Endothelial cell of umbilical vein (primary cell): ENCODE measurements at regions not wholly inside any gene's neighbourhood (a gene's known extent, or its start where the extent isn't known, plus 50 kb on each side); places are given as distances from the start of the nearest gene placed in this dataset.

Experiments
- BruUV-seq: library from RNA; stranded (reverse); fragments of 400-500 nt; replicated peaks from 2 replicates; lab custom pipeline; 2021; lab: Mats Ljungman, UMichigan
- CTCF ChIA-PET: fragments of 300-600, 350-600 bp; sonication (Branson Sonifier 250); formaldehyde crosslinking; loops from one replicate; lab custom pipeline; 2021; ENCODE audit warnings: antibody characterized with exemption, inconsistent platforms; lab: Charles Lee
- POLR2A ChIA-PET: fragments of 300-600, 350-600 bp; sonication (Branson Sonifier 250); formaldehyde crosslinking; loops from one replicate; lab custom pipeline; 2021; ENCODE audit warnings: antibody characterized with exemption, inconsistent platforms; lab: Charles Lee
- DNase-seq: peaks from one replicate; pipeline ENCODE4 v3.0.0-alpha.2; 2011; ENCODE audit warnings: low read depth, low spot score
- FAIRE-seq: peaks from 2 replicates; lab custom pipeline; 2011; peaks lifted over from hg19 to GRCh38; lab: Jason Lieb, UNC
- H2AFZ ChIP-seq: 2 replicates; pipeline ENCODE4 v1.6.0; 2012; ENCODE audit warnings: low read depth, low read length, control low read depth, inconsistent platforms
- H3K27ac ChIP-seq: 2 replicates; pipeline ENCODE4 v1.5.1; 2011; ENCODE audit warnings: low read depth, mild to moderate bottlenecking, control low read depth, low read length, moderate library complexity; ENCODE audit not compliant: insufficient read depth
- H3K27me3 ChIP-seq, 2 experiments: 2 replicates each; pipeline versions ENCODE4 v1.6.0 to v1.6.1; 2011; ENCODE audit warnings: low read length in 2 of 2, mixed read lengths in 1 of 2; ENCODE audit not compliant: control insufficient read depth in 2 of 2, insufficient read depth in 2 of 2
- H3K36me3 ChIP-seq, 2 experiments: 2 replicates in 1 of 2; 3 replicates in 1 of 2; pipeline ENCODE4 v1.5.1; 2011; ENCODE audit warnings: low read length in 2 of 2, mild to moderate bottlenecking in 1 of 2, moderate library complexity in 1 of 2; ENCODE audit not compliant: control insufficient read depth in 2 of 2, insufficient read depth in 2 of 2; ENCODE audit errors: extremely low read depth in 1 of 2
- H3K4me1 ChIP-seq: 3 replicates; pipeline ENCODE4 v1.5.1; 2011; ENCODE audit warnings: mild to moderate bottlenecking, low read length; ENCODE audit not compliant: control insufficient read depth, insufficient read depth; ENCODE audit errors: extremely low read depth
- H3K4me2 ChIP-seq: 2 replicates; pipeline ENCODE4 v1.6.1; 2011; ENCODE audit warnings: low read length, control low read depth, mixed read lengths; ENCODE audit not compliant: insufficient read depth
- H3K4me3 ChIP-seq, 3 experiments: fragments of 200-600 bp in 1 of 3; sonication (generic), shearing (Covaris generic) in 1 of 3; replicated peaks in 1 of 3; 2 replicates each; pipeline ENCODE4 v1.5.1; 2011 to 2016; ENCODE audit warnings: control low read depth in 3 of 3, low read length in 3 of 3, mild to moderate bottlenecking in 2 of 3, inconsistent platforms in 1 of 3, low read depth in 1 of 3, moderate library complexity in 1 of 3; ENCODE audit not compliant: insufficient read depth in 1 of 3
- H3K79me2 ChIP-seq: 2 replicates; pipeline ENCODE4 v1.6.0; 2012; ENCODE audit warnings: low read length, inconsistent platforms; ENCODE audit not compliant: control insufficient read depth, insufficient read depth
- H3K9ac ChIP-seq: replicated peaks from 2 replicates; pipeline ENCODE3; 2011; ENCODE audit warnings: low read length, control low read depth; ENCODE audit not compliant: insufficient read depth; ENCODE audit errors: extremely low read depth
- H3K9me1 ChIP-seq: replicated peaks from 3 replicates; pipeline ENCODE4 v1.6.0; 2011; ENCODE audit warnings: mild to moderate bottlenecking, low read length; ENCODE audit not compliant: control insufficient read depth, insufficient read depth; ENCODE audit errors: extremely low read depth
- H3K9me3 ChIP-seq: replicated peaks from 2 replicates; pipeline ENCODE4 v1.5.1; 2012; ENCODE audit warnings: low read length, inconsistent platforms; ENCODE audit not compliant: control insufficient read depth, insufficient read depth
- H4K20me1 ChIP-seq: replicated peaks from 2 replicates; pipeline ENCODE3; 2011; ENCODE audit warnings: mild to moderate bottlenecking, low read length; ENCODE audit not compliant: control insufficient read depth, insufficient read depth; ENCODE audit errors: extremely low read depth
- CTCF ChIP-seq, 2 donors: IDR thresholded peaks; 1 replicate in 1 of 2; 2 replicates in 1 of 2; pipeline ENCODE4 v1.5.1; 2011; ENCODE audit warnings: low read length in 2 of 2, mild to moderate bottlenecking in 2 of 2, moderate library complexity in 2 of 2, control low read depth in 1 of 2, inconsistent platforms in 1 of 2, low read depth in 1 of 2; ENCODE audit not compliant: insufficient read depth in 1 of 2; ENCODE audit errors: extremely low read depth in 1 of 2
- GATA2 ChIP-seq: IDR thresholded peaks from 2 replicates; pipeline ENCODE4 v1.7.0; 2011; ENCODE audit warnings: low read depth, mild to moderate bottlenecking, moderate library complexity, mixed read lengths, low read length; ENCODE audit not compliant: insufficient read length, insufficient read depth
- JUN ChIP-seq: IDR thresholded peaks from 2 replicates; pipeline ENCODE4 v1.6.1; 2011; ENCODE audit warnings: borderline replicate concordance, low read depth; ENCODE audit not compliant: insufficient read length, insufficient read depth
- MAX ChIP-seq: IDR thresholded peaks from 2 replicates; pipeline ENCODE4 v1.6.1; 2011; ENCODE audit not compliant: insufficient read depth, insufficient read length
- MYC ChIP-seq: IDR thresholded peaks from one replicate; pipeline ENCODE4 v1.6.1; 2011; ENCODE audit warnings: mild to moderate bottlenecking, low read depth, low read length
- POLR2A ChIP-seq: IDR thresholded peaks from 2 replicates; pipeline ENCODE4 v1.6.1; 2012; ENCODE audit warnings: low read depth, mild to moderate bottlenecking, control low read depth, low read length
- dilution Hi-C: fragments of 300-500 bp; cut with MboI; formaldehyde crosslinking; loops from one replicate; pipeline ENCODE4 v1.15.0; 2019; ENCODE audit warnings: low sequenced_read_pairs; ENCODE audit not compliant: extremely low pct_ligation_motif_present
- intact Hi-C: fragments of 100-400 bp; cut with micrococcal nuclease; formaldehyde crosslinking; loops from one replicate; pipeline ENCODE4 v1.10.0; 2022

- Histone ChIP-seq H3K9me1 (no peaks in the 10 kb centered on the region), H3K9ac (no peak overlapping the region), H4K20me1 (no peaks in the 10 kb centered on the region), H3K9me3 (no peaks in the 10 kb centered on the region), H3K4me1 (no peaks in the 10 kb centered on the region), H3K79me2 (no peaks in the 10 kb centered on the region), H2AFZ (no peak overlapping the region), H3K4me2 (no peak overlapping the region), H3K27ac (no peak overlapping the region), H3K36me3 (no peaks in the 10 kb centered on the region), H3K27me3 (no peaks in the 10 kb centered on the region), H3K4me3 (no peak overlapping the region)
- no peak for TF ChIP-seq POLR2A
- no peak for TF ChIP-seq MYC
- dilution Hi-C loops (no loop called here), intact Hi-C loops (no loop called here)
- FAIRE-seq (no peak), DNase-seq (no peak)
- ChIA-PET POLR2A (no interaction called here), CTCF (no interaction called here)
- no TSS peak for BruUV-seq
Observed at GRCh38 chr16:77033516-77033915, 157.5 kb upstream of the MON1B start.

- POLR2A ChIA-PET: no interaction called here
- no peak overlapping the region for H3K4me3 ChIP-seq
- intact Hi-C loops (no loop called here), dilution Hi-C loops (no loop called here)
- no peaks in the 10 kb centered on the region for H3K9me1 ChIP-seq
- H2AFZ ChIP-seq: no peak overlapping the region
- H3K36me3 ChIP-seq: no peaks in the 10 kb centered on the region
- H3K27ac ChIP-seq: no peak overlapping the region
- no peaks in the 10 kb centered on the region for H3K27me3 ChIP-seq
- H3K9me3 ChIP-seq: no peaks in the 10 kb centered on the region
- CTCF ChIA-PET: no interaction called here
- no peak overlapping the region for H3K9ac ChIP-seq
- no peaks in the 10 kb centered on the region for H4K20me1 ChIP-seq
- FAIRE-seq (no peak), DNase-seq (no peak)
- H3K79me2 ChIP-seq: no peaks in the 10 kb centered on the region
- H3K4me1 ChIP-seq: no peaks in the 10 kb centered on the region
- no peak for TF ChIP-seq MAX
- TF ChIP-seq MYC: no peak
- no peak for TF ChIP-seq POLR2A
- TF ChIP-seq JUN: no peak
- TF ChIP-seq CTCF (IDR thresholded peaks at IDR 0.05; ENCODE audit: extremely low read depth in 1 of 2, insufficient read depth in 1 of 2, low read depth in 1 of 2, low read length in 2 of 2): no peak
- TF ChIP-seq GATA2: no peak
- no TSS peak for BruUV-seq
- no peak overlapping the region for H3K4me2 ChIP-seq
Observed at GRCh38 chr16:77035361-77035760, 155.6 kb upstream of the MON1B start.
